D721Med (cell line): ENCODE measurements at regions not wholly inside any gene's neighbourhood (a gene's known extent, or its start where the extent isn't known, plus 50 kb on each side); places are given as distances from the start of the nearest gene placed in this dataset.

ENCODE experiments used
- DNase-seq: peaks from one replicate; pipeline ENCODE4 v3.0.0; 2011; ENCODE audit warnings: low spot score; ENCODE audit not compliant: insufficient read length
- FAIRE-seq: peaks from 2 replicates; lab custom pipeline; 2011; peaks lifted over from hg19 to GRCh38; lab: Jason Lieb, UNC
- TF ChIP-seq, protein P1 (sequence below): IDR thresholded peaks from 2 replicates; pipeline ENCODE4 v1.5.1; 2012; ENCODE audit warnings: mild to moderate bottlenecking, control low read depth; ENCODE audit not compliant: insufficient read depth; ENCODE audit errors: missing control alignments

DNA sequence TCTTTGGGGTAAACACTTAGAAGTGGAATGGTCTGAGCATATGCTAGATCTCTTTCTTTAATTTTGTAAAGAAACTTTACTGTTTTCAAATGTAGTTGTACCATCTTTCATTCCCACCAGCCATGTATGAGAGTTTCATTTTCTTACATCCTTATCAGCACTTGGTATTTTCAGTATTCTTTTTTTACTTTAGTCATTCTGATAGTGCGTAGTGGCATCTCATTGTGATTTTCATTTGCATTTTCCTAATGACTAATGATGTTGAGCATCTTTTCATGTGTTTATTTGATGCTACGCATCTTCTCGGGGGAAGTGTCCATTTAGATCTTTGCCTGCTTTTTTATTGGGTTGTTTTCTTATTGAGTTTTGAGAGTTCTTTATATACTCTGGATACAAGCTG is 71.3 kb upstream of the PRPS1 start:
- DNase-seq (no peak), FAIRE-seq (no peak)
- TF ChIP-seq, protein P1, sequence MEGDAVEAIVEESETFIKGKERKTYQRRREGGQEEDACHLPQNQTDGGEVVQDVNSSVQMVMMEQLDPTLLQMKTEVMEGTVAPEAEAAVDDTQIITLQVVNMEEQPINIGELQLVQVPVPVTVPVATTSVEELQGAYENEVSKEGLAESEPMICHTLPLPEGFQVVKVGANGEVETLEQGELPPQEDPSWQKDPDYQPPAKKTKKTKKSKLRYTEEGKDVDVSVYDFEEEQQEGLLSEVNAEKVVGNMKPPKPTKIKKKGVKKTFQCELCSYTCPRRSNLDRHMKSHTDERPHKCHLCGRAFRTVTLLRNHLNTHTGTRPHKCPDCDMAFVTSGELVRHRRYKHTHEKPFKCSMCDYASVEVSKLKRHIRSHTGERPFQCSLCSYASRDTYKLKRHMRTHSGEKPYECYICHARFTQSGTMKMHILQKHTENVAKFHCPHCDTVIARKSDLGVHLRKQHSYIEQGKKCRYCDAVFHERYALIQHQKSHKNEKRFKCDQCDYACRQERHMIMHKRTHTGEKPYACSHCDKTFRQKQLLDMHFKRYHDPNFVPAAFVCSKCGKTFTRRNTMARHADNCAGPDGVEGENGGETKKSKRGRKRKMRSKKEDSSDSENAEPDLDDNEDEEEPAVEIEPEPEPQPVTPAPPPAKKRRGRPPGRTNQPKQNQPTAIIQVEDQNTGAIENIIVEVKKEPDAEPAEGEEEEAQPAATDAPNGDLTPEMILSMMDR: no peak

DNA sequence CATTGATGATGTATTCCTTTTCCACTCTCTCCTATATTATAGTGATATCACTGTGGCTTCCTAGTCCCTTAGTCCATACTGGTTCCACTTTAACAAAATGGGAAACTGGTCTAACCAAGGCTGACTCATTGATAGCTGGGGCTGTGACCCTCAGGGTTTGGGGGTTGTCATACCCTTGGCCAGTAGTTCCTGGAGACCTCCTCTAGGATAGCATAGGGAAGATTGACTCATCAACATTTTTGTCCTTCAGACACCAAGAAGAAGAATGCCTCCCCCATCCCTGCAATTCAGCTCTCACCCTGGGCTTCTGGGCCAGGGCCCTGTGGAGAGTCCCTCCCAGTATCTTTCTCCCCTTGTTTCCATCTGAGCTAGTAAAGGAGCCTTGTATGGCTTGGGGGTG is 68.8 kb upstream of the PRPS1 start:
- FAIRE-seq (no peak), DNase-seq (no peak)
- TF ChIP-seq, protein P1: no peak

- FAIRE-seq: no peak
Observed at GRCh38 chrX:107560041-107560440, 68.3 kb upstream of the PRPS1 start.

GRCh38 chrX:107560980-107561379 is 67.3 kb upstream of the PRPS1 start:
- DNase-seq (no peak), FAIRE-seq (no peak)
- TF ChIP-seq, protein P1: no peak

More at GRCh38 chrX:107560041-107560440, 68.3 kb upstream of the PRPS1 start:
- DNase-seq: no peak
- TF ChIP-seq, protein P1: no peak

DNA sequence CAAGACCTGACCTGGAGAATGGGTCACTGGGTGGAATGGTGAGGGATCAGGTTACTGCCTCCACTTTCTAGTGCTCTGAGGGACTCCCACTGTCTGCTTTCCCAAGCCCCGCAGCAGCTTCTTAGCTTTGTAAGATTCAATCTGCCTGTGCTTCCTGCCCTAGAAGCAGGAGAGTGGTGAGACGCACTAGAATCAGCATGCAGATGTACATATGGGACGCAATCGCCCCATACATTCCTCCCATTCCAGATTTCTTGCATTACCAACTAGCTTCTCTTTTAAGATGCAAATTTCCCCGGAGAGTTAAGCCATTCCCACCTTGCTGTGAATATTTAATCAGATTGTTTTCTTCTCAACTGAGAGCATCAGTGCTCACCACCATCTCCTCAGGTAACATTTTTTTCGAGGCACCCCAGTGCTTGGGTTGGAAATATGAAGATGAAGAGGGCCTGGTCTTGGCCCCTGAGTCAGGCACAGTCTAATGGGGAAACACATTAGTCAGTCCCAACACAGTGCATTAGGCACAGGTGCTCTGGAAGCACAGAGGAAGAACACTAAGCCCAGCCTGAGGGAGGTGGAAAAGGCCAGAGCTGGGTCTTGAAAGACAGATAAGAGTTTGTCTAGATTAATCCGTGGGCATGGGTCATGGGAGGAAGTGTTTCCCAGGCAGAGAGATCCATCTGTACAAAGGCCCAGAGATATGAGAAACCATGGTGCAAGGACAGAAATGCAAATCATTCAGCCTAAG is 66.7 kb upstream of the PRPS1 start:
- no peak for FAIRE-seq
- DNase-seq: no peak
- TF ChIP-seq, protein P1: no peak

DNA sequence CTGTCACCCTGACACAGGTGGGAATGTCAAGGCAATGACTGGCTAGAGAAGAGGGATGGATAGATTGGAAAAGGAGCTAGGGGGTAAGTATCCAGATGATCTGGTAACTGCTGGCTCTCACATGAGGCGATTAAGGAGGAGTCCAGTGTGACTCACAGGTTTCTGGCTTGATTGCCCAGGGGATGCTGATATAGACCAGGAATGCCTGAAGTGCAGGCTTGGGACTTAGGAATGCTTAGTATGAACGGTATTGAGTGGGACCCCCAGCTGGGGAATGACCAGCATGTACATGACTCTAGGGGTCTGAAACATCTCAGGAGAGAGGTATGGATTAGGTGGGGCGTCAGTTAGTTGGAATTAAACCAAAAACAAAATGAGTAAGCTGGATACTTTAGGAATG is 65.8 kb upstream of the PRPS1 start:
- no peak for DNase-seq
- no peak for FAIRE-seq
- TF ChIP-seq, protein P1: no peak

GRCh38 chrX:107563824-107564223 is 64.5 kb upstream of the PRPS1 start:
- no peak for FAIRE-seq
- DNase-seq: no peak
- TF ChIP-seq, protein P1: no peak
